ENCODE measurements at regions not wholly inside any gene's neighbourhood (a gene's known extent, or its start where the extent isn't known, plus 50 kb on each side); places are given as distances from the start of the nearest gene placed in this dataset.

DNA sequence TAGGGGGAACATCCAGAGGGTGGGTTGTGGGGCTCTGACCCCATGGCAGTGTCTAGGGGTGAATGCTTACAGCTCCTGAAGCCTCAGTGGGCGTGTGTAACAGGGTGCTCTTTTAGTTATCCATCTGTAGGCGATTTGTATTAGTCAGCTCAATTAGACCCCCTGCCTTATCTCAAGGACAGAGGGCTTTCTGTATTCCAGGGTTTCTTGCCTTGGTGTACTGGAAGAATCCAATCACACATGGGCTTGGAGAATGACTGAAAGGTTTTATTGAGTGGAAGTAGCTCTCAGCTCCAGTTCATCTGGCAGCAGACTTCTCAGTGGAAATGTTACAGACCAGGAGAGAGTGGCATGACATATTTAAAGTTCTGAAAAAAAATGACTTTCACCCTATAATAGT is 334.0 kb upstream of the GCFC2 start:
- no peak for TF ChIP-seq CTCF (conservative IDR thresholded peaks at IDR 0.05; ENCODE audit: low read depth, low read length)
- TF ChIP-seq EZH2 (IDR thresholded peaks at IDR 0.05; ENCODE audit: low read length, unreplicated experiment) = no peak
